ENCODE measurements at regions not wholly inside any gene's neighbourhood (a gene's known extent, or its start where the extent isn't known, plus 50 kb on each side); places are given as distances from the start of the nearest gene placed in this dataset.
"Not testable (repeated sequence)": the region's sequence is repeated elsewhere in the genome, so short reads cannot be mapped to it uniquely, and the experiment has no call there.

DNA sequence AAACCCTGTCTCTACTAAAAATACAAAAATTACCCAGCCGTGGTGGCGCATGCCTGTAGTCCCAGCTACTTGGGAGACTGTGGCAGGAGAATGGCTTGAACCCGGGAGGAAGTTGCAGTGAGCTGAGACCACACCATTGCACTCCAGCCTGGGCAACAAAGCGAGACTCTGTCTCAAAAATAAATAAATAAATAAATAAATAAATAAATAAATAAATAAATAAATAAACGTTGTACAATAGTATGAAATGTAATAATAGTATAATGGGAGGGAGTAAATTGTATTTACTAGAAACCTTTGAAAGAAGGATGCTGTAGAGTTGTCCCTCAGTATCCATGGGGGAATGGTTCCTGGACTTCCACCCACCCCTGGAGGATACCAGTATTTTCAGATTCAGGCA, 446.5 kb downstream of the AGTPBP1 start:
- TF ChIP-seq, protein P1, sequence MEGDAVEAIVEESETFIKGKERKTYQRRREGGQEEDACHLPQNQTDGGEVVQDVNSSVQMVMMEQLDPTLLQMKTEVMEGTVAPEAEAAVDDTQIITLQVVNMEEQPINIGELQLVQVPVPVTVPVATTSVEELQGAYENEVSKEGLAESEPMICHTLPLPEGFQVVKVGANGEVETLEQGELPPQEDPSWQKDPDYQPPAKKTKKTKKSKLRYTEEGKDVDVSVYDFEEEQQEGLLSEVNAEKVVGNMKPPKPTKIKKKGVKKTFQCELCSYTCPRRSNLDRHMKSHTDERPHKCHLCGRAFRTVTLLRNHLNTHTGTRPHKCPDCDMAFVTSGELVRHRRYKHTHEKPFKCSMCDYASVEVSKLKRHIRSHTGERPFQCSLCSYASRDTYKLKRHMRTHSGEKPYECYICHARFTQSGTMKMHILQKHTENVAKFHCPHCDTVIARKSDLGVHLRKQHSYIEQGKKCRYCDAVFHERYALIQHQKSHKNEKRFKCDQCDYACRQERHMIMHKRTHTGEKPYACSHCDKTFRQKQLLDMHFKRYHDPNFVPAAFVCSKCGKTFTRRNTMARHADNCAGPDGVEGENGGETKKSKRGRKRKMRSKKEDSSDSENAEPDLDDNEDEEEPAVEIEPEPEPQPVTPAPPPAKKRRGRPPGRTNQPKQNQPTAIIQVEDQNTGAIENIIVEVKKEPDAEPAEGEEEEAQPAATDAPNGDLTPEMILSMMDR (IDR thresholded peaks at IDR 0.05): not testable (repeated sequence)
- not testable (repeated sequence) for TF ChIP-seq EZH2 (IDR thresholded peaks at IDR 0.05; ENCODE audit: borderline replicate concordance, insufficient read depth, low read depth, low read length, poor library complexity, severe bottlenecking)

All from B cell (primary cell).